SIG-M5 (cell line): ENCODE measurements at regions not wholly inside any gene's neighbourhood (a gene's known extent, or its start where the extent isn't known, plus 50 kb on each side); places are given as distances from the start of the nearest gene placed in this dataset.

Source experiments
- DNase-seq: peaks from one replicate; lab custom pipeline; 2025; lab: John Stamatoyannopoulos, UW

DNA sequence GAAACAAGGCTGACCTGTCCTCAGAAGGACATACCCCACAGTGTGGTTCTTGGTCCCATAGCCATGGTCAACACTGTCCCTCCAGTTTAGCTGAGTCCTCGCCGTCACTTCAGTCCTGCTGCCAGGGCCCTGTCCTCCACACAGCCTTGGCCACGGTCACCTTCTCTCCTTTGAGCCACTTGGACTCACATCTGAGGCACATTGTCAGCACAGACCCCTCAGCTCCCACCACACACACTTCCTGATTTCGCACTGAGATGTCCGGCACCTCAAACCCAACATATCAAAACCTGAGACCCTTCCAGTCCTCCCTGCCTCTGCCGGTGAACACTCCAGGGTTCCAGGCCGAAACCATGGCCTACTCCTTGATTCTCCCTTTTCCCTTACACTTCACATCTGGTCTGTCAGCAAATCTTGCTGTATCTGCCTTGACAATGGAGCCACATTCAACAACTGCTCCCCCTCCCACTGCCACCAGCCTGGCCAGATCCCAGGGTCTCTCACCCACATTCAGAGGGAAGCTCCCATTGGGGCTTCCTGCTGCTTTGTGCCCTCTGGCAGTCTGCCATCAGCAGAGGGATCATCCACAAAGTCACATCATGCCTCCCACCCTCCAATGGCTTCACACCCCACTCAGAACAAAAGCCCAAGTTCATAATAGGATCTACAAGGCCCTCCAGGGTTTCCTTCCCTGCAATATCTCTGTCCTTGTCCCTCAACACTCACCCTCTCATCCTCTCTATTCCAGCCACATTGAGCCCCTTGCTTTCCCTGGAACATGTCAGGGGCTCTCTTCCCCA, 219.6 kb upstream of the SHH start:
- no peak for DNase-seq

GRCh38 chr7:156029460-156030007, 217.3 kb upstream of the SHH start:
- DNase-seq: no peak

GRCh38 chr7:156028521-156028920, 216.3 kb upstream of the SHH start:
- no peak for DNase-seq

- no peak for DNase-seq
Observed at GRCh38 chr7:156027821-156028220, 215.6 kb upstream of the SHH start.

DNA sequence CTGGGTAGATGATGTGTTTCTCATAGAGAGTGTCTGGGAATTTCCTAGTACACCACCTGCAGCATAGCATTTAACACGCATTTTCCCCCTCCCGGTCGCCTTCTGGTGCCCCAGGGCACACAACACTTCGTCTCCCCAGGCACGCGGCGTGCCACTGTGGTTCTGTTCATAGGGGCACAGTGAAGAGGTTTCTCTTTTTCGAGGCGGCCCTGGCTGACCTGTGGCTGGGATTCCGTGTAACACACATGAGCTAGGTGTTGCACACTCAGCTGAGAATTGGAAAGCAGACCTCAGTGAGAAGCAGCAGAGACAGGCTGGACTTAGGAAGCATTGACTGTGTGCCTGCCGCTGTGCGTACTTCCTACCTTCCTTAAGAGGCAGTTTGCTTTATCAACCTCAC, 214.3 kb upstream of the SHH start:
- no peak for DNase-seq

GRCh38 chr7:156026076-156026600, 213.9 kb upstream of the SHH start:
- no peak for DNase-seq

DNA sequence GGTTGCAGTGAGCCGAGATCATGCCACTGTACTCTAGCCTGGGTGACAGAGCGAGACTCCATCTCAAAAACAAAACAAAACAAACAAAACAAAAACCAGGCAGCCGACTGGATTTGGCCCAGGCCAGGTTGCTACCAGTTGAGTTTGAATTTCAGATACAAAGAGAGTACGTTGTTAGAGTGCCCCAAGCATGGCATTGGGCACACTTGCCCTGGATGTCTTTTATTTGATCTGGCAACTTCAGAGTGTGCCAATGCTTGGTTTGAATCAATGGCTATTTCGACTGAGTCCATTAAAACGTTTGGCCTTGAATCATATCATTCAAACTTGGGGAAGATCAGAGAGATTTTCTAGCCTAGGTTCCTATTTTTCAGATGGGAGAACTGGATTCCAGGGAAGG, 213.4 kb upstream of the SHH start:
- no peak for DNase-seq

GRCh38 chr7:156024201-156024600, 211.9 kb upstream of the SHH start:
- no peak for DNase-seq

DNA sequence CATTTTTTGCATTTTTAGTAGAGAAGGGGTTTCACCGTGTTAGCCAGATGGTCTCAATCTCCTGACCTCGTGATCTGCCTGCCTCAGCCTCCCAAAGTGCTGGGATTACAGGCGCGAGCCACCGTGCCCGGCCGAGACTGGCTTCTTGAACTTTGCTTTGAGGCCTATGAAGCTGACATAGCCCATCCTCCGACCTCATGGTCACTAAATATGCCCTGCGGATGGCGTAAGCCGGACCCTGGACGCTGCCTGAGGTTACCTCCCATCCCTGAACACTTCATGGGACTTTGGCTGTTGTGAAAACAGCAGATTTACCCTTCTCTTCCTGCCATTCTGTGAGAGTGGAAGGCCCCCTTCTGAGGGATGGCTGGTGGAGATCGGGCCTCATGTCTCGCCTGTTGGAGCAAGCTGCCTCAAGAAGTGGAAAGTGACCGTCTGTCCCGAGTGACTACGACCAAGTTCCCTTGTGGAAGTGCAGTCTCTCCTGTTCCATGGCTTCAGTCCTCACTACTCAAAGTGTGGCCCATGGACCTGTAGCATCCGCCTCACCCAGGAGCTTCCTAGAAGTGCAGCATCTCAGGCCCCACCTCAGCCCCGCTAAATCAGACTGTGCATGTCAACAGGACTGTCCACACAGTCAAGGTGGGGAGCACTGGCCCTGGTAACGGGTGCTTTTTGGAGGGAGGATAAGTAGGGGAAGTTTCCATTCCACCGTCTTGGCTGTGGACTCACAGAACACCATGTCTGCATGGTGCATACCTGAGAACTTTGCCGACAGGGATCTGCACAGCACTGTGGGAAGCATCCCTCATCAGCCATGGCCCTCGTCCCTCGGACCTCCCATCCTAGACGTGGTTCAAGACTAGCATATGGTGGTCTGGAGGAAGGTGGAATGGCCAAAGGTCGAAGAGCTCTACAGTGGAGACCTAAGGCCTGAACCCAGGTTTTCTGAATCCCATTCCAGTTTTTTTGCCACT, 210.5 kb upstream of the SHH start:
- no peak for DNase-seq

DNA sequence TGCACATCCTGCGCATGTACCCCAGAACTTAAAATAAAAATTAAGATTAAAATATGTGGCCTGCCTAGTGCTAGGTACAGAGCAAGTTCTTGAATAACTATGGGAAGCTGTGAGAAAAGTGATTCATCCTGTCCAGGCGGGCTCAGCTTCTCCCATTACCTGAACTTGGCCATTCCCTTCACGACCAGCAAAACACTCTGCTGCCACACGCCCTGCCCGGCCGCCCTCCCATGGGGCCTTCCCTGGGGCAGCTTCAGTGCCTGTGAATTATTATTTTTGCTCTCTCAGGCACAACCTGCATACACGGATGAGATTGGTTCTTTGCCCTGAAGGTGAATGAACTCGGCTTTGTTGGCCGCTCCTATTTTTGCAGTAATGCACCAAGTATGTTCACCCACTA, 209.2 kb upstream of the SHH start:
- no peak for DNase-seq

DNA sequence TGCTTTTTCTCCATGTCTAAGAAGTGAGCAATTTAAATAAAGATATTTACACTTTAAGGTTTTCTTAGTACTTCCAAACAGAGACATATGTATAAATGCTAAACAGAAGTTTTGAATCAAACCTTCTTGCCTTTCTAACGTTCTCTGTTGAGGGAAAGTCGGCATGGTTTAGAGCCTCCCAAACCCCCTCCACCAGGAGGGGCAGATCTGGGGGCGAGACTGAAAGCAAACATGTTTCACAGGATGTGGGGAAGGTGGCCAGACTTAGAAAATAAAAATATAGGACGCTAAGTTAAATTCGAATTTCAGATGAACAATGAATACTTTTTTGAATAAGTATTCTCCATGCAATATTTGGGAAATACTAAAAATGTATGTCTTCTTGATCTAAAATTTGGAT, 208.3 kb upstream of the SHH start:
- DNase-seq: no peak

GRCh38 chr7:156019776-156020565, 207.7 kb upstream of the SHH start:
- DNase-seq: no peak

DNA sequence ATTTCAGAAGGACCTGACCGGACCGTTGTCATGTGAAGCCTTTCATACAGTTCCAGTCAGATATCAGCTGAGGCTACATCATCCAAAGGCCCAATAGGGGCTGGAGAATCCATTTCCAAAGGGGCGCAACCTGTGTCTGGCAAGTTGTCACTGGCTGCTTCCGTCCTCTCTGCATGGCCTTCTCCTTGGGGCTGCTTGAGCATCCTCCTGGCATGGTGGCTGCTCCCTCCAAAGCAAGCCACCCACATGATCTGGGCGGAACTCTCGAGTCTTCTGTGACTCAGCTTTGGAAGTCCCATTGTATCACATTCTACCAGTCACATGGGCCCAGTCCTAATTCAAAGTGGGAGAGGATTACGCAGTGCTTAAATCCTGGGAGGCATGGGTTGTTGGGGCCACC, 207.0 kb upstream of the SHH start:
- DNase-seq: no peak

DNA sequence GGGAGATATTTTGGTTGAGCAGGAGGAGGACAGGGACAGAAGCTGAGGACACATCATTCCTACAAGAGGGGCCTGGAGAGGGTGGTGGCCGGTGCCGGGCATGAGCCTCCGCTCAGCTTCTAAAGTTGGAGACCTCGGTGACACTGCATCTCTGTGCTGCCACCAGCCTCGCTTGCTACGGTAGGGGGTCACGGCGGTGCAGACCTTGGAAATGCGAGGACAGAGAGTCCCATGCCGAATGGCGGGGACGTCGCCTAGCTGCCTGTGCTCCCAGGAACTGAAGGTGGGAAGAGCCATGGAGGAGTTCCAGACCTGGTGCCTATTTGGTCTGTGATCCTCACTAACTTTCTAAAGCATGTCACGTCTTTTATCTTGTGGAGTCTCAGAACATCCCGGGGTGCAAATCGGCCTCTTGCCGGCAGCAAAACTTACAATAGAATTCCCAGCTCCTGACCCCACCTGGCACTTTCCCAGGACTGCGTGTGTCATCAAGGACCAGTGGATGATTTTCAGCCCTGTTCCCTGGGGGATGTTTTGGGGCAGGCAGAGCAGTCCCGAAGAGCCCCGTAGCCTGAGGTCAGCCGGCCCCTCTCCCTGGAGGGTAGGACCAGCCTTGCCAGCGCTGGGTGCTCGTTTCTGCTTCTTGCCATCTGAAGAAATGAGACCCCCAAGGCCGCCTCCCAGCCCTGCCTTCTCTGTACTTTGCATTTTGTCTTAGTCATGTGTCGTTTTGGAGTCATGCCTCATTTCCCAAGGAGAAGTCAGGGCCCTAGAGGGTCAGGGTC, 205.8 kb upstream of the SHH start:
- DNase-seq: no peak

DNA sequence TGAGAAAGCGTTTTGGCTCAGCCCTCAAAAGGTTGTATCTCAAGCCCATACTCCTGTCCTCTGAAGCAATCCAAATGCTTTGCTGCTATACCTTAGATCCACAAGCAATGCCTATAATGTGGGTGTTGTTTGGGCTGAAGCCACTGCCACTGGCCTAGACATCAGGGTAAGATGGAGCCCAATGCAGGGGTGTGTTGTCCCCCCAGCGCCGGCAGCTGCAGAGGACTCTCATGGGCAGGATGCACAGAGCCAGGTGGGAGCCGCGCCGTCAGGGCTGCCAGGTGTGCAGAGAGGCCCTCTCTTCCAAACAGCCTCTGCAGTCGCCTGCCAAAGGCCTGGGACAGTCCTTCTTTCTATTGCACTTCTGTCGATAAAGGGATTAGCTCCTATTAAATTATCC, 205.2 kb upstream of the SHH start:
- DNase-seq: no peak

GRCh38 chr7:156015237-156016020, 203.2 kb upstream of the SHH start:
- DNase-seq: no peak

DNA sequence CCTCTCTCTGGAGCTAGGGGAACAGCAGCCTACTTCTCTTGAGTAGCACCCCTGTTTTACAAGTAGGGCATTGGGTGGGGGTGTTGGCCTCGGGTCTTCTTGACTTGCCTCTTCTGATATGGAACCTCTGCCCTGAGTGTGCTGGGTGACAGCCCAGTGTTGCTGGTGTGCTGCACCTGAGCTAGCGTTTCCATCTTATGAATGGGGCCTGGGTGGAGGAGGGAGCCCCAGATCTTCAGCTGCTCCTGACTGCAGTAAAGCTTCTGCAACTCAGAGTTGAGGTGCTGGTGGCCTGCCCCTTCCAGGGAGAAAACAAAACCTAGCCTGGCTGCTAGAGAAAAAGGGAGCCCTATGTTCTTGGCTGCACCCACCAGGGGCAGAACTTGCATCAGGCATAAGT, 202.5 kb upstream of the SHH start:
- DNase-seq: no peak

DNA sequence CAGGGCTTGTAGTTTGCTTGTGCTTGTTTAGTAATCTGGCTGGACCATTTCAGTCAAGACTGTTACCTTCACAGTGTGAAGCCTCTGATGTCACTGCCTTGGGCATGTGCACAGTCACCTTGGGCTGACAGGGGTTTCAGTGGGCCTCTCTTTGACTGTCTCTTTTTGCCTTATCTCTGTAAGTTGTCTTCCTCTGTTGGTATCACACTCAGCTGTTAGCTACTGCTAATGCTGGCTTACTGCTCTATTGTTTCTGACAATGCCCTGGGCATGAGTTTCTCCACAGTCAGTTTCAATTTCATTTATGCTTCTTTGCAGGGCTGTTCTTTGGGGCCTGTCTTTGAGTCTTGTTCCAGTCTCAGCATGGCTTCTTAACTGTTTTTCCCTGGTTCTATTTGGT, 201.9 kb upstream of the SHH start:
- no peak for DNase-seq

DNA sequence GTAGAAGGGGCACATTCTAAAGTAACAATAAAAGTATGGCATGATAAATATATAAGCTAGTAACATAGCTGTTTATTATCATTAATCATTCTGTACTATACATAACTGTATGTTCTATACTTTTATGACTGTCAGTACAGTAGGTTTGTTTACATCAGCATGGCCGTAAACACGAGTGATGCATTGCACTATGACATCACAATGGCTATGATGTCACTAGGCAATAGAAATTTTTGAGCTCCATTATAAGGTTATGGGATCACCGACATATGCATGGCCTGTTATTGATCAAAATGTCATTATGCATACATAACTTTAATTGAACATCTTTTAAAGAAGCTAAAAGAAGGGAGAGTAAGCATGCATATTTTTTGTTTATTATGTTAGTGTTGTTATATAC, 200.1 kb upstream of the SHH start:
- DNase-seq: no peak

DNA sequence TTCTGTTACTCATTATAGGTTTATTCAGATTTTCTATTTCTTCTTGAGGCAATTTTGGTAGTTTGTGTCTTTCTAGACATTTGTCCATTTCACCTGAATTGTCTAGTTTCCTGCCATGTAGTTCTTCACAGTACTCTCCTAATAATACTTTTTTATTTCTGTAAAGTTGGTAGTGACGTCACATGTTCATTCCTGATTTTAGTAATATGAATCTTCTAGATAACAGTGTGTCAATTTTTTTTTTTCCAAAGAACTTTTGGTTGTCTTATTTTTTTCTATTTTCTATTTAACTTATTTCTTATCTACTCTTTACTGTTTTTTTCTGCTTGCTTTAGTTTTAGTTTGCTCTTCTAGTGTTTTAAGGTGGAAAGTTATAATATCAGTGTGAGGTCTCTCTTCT, 197.3 kb upstream of the SHH start:
- DNase-seq: no peak
